Calu3 (cell line): ENCODE measurements at regions not wholly inside any gene's neighbourhood (a gene's known extent, or its start where the extent isn't known, plus 50 kb on each side); places are given as distances from the start of the nearest gene placed in this dataset.
A peak's percentile ranks its signal among the peaks of the same experiment; 100 is the strongest.

Experiments used
- BruUV-seq: library from RNA; stranded (reverse); fragments of 400-500 nt; replicated peaks from 2 replicates; lab custom pipeline; 2021; lab: Mats Ljungman, UMichigan
- CTCF ChIA-PET: fragments of 300-600 bp; sonication (Branson Sonifier 250); formaldehyde crosslinking; loops from one replicate; lab custom pipeline; 2022; ENCODE audit warnings: antibody characterized with exemption; lab: Charles Lee
- DNase-seq: peaks from one replicate; pipeline ENCODE4 v3.0.0; 2022
- H3K27ac Mint-ChIP-seq: one replicate; pipeline ENCODE4 v1.8.0; 2022; ENCODE audit warnings: mixed read lengths; ENCODE audit not compliant: unreplicated experiment
- H3K27me3 Mint-ChIP-seq: one replicate; pipeline ENCODE4 v1.8.0; 2022; ENCODE audit warnings: mixed read lengths; ENCODE audit not compliant: unreplicated experiment
- H3K36me3 Mint-ChIP-seq: one replicate; pipeline ENCODE4 v1.8.0; 2022; ENCODE audit warnings: mild to moderate bottlenecking, moderate library complexity, mixed read lengths; ENCODE audit not compliant: insufficient read depth, unreplicated experiment
- H3K4me1 Mint-ChIP-seq: one replicate; pipeline ENCODE4 v1.8.0; 2022; ENCODE audit warnings: mild to moderate bottlenecking, low read depth, mixed read lengths; ENCODE audit not compliant: unreplicated experiment
- H3K4me3 Mint-ChIP-seq: one replicate; pipeline ENCODE4 v1.8.0; 2022; ENCODE audit warnings: mild to moderate bottlenecking, low read depth, moderate library complexity, mixed read lengths; ENCODE audit not compliant: unreplicated experiment
- H3K9me3 Mint-ChIP-seq: one replicate; pipeline ENCODE4 v1.8.0; 2022; ENCODE audit warnings: low read depth, mixed read lengths; ENCODE audit not compliant: unreplicated experiment
- intact Hi-C: fragments of 100-400 bp; cut with micrococcal nuclease; formaldehyde crosslinking; loops from one replicate; pipeline ENCODE4 v1.10.0; 2022; ENCODE audit not compliant: unreplicated experiment
- TF ChIP-seq, protein P1 (sequence below): fragments of 200-600 bp; IDR thresholded peaks from one replicate; pipeline ENCODE4 v1.8.0; 2022; ENCODE audit warnings: antibody characterized with exemption; ENCODE audit not compliant: unreplicated experiment

DNA sequence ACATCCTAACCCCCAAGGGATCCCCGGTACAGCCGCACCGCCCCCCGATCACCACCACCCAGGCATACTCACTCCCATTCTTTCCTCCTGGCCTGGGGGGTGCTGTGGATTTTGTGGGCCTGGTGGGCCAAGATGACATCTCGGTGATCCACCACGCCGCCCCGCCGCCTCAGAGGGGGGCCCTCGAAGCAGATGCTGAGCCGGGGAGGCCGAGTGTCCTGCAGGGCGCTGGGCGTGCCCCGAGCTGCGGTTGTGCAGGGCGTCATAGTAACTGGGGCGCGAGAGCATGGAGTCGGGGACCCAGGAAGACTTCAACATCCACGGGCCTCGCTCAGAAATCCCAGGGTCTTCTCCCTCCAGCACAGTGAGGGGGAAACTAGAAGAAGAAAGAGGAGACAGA is 93.4 kb upstream of the CACNA1A start:
- no peak for DNase-seq
- no peak overlapping the region for H3K4me3 Mint-ChIP-seq
- no TSS peak for BruUV-seq
- intact Hi-C loops, result no loop called here
- no peak overlapping the region for H3K27ac Mint-ChIP-seq
- CTCF ChIA-PET, result interaction anchor here (1.1 kb wide), 1 partner anchor 122 kb away, joined by 3 read pairs; no protein-coding TSS in a partner anchor
- peaks cover 69% of the 10 kb centered on the region for H3K27me3 Mint-ChIP-seq
- H3K9me3 Mint-ChIP-seq, result no peaks in the 10 kb centered on the region
- TF ChIP-seq, protein P1, sequence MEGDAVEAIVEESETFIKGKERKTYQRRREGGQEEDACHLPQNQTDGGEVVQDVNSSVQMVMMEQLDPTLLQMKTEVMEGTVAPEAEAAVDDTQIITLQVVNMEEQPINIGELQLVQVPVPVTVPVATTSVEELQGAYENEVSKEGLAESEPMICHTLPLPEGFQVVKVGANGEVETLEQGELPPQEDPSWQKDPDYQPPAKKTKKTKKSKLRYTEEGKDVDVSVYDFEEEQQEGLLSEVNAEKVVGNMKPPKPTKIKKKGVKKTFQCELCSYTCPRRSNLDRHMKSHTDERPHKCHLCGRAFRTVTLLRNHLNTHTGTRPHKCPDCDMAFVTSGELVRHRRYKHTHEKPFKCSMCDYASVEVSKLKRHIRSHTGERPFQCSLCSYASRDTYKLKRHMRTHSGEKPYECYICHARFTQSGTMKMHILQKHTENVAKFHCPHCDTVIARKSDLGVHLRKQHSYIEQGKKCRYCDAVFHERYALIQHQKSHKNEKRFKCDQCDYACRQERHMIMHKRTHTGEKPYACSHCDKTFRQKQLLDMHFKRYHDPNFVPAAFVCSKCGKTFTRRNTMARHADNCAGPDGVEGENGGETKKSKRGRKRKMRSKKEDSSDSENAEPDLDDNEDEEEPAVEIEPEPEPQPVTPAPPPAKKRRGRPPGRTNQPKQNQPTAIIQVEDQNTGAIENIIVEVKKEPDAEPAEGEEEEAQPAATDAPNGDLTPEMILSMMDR, result no peak
- no peaks in the 10 kb centered on the region for H3K4me1 Mint-ChIP-seq
- no peaks in the 10 kb centered on the region for H3K36me3 Mint-ChIP-seq

DNA sequence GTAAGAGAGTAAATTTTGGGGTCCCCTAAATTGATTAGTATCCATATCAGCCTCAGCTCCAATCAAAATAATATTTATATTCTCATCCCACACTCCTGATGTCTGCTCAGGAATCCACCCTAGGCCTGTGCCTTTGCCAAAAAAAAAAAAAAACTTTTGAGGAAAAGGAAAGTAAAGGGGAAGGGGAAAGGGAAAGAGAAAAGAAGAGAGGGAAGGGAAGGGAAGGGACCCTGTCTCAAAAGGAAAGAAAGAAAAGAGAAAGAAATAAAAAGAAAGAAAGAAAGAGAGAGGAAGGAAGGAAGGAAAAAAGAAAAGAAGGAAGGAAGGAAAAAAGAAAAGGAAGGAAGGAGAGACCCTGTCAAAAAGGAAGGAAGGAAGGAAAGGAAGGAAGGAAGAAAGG is 91.8 kb upstream of the CACNA1A start:
- H3K36me3 Mint-ChIP-seq, result no peaks in the 10 kb centered on the region
- BruUV-seq, result no TSS peak
- H3K4me1 Mint-ChIP-seq, result no peaks in the 10 kb centered on the region
- no peak overlapping the region for H3K27ac Mint-ChIP-seq
- H3K27me3 Mint-ChIP-seq, result peaks cover 69% of the 10 kb centered on the region
- no peaks in the 10 kb centered on the region for H3K9me3 Mint-ChIP-seq
- CTCF ChIA-PET, result interaction anchor here (0.6 to 1.0 kb wide), 2 partner anchors 121 to 123 kb away, joined by 3 to 6 read pairs; no protein-coding TSS in a partner anchor
- H3K4me3 Mint-ChIP-seq, result no peak overlapping the region
- intact Hi-C loops, result no loop called here
- no peak for DNase-seq
- TF ChIP-seq, protein P1, result no peak

DNA sequence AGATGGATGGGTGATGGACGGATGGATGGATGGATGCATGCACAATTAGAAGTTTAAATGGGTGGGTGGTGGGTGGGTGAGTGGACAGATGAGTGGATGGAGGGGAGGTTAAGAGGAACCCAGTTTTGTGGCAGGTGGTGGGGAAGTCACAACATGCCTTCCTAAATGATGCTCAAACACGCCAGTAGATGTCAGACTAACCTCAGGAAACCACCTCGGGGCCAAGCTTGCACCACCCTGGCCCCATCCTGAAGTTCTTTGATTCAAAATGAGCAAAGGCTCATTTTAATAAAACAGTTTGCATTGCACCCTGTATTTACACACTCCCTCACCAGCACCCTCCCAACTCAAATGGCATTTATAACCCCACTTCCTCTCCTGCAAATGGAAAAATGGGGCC is 91.4 kb upstream of the CACNA1A start:
- CTCF ChIA-PET, result interaction anchor here (0.6 to 1.0 kb wide), 3 partner anchors 121 to 265 kb away, joined by 3 to 6 read pairs (median 3); no protein-coding TSS in a partner anchor
- BruUV-seq, result no TSS peak
- Mint-ChIP-seq H3K4me3 (no peak overlapping the region), H3K4me1 (no peaks in the 10 kb centered on the region), H3K27me3 (peaks cover 64% of the 10 kb centered on the region), H3K27ac (no peak overlapping the region), H3K36me3 (no peaks in the 10 kb centered on the region), H3K9me3 (no peaks in the 10 kb centered on the region)
- intact Hi-C loops, result loop anchor here (2.0 kb wide), 1 partner anchor 121 kb away; no protein-coding TSS in a partner anchor
- TF ChIP-seq, protein P1, result peak; percentile 54
- peak; percentile 55 for DNase-seq

DNA sequence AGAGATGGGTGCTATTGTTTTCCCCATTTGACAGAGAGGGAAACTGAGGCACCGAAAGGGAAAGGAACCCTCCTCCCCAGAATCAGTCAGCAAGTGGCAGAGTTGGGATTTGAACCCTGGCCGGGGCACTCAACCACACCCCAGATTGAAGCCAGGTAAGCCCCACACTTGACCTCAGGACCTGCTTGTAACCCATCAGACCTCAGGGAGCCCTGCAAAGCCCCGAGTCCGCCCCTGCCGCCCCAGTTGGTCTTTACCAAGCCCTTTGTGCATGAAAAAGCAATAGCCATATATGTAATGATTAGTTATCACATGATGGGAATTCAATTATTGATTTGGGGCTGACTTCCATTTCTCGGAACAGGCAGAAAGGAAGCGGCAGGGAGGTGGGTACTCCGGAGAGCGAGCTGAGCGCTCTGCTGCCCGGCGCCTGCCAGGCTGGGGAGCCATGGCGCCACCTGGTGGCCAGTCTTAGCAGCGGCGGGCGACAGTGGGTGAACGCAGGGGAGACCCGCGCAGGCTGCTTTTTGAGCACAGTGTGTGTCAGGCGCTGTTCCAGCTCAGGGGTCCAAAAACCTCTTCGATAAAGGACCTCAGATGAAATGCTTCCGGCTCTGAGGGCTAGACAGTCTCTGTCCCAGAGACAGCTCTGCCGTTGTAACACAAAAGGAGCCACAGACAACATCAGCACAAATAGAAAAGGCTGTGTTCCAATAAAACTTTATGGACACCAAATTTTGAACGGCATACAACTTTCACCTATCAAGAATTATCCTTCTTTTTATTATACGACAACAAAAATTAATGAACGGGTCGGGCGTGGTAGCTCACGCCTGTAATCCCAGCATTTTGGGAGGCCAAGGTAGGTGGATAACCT is 82.9 kb upstream of the CACNA1A start:
- Mint-ChIP-seq H3K4me3 (no peak overlapping the region), H3K27me3 (peaks cover 32% of the 10 kb centered on the region), H3K9me3 (no peaks in the 10 kb centered on the region), H3K27ac (no peak overlapping the region), H3K4me1 (no peaks in the 10 kb centered on the region), H3K36me3 (no peaks in the 10 kb centered on the region)
- BruUV-seq, result no TSS peak
- DNase-seq, result peak; percentile 85
- TF ChIP-seq, protein P1, result peak; percentile 88
- CTCF ChIA-PET, result interaction anchor here (1.2 to 1.5 kb wide), 2 partner anchors 307 to 311 kb away, joined by 3 to 9 read pairs; no protein-coding TSS in a partner anchor
- intact Hi-C loops, result loop anchor here (1.0 kb wide), 1 partner anchor 312 kb away; no protein-coding TSS in a partner anchor
